IMR-90 (cell line): ENCODE measurements at regions not wholly inside any gene's neighbourhood (a gene's known extent, or its start where the extent isn't known, plus 50 kb on each side); places are given as distances from the start of the nearest gene placed in this dataset.

Source experiments
- ATAC-seq: fragments of 200-7000 bp; cut with Tn5 transposase; 2 replicates; pipeline ENCODE4 v1.9.1; 2020; ENCODE audit warnings: low read depth, mild to moderate bottlenecking, moderate library complexity
- BruUV-seq: library from RNA; stranded (reverse); fragments of 400-500 nt; replicated peaks from 2 replicates; lab custom pipeline; 2021; lab: Mats Ljungman, UMichigan
- CTCF ChIA-PET: fragments of 300-600 bp; formaldehyde crosslinking; extraction: SDS; loops from one replicate; lab custom pipeline; 2021; ENCODE audit warnings: antibody characterized with exemption; lab: Yijun Ruan, JAX
- POLR2A ChIA-PET: fragments of 300-600 bp; sonication (Branson Sonifier 250); formaldehyde crosslinking; loops from one replicate; lab custom pipeline; 2022; ENCODE audit warnings: antibody characterized with exemption; ENCODE audit not compliant: unreplicated experiment; lab: Charles Lee
- DNase-seq: peaks from one replicate; pipeline ENCODE4 v3.0.0; 2013
- H2AFZ ChIP-seq: replicated peaks from 2 replicates; pipeline ENCODE3; 2013; ENCODE audit warnings: low read length, mild to moderate bottlenecking; ENCODE audit not compliant: poor library complexity
- H2AK5ac ChIP-seq: 2 replicates; pipeline ENCODE4 v1.6.1; 2013; ENCODE audit warnings: low read depth, low read length, inconsistent platforms
- H2AK9ac ChIP-seq: replicated peaks from 2 replicates; pipeline ENCODE3; 2013; ENCODE audit warnings: mild to moderate bottlenecking, low read depth, low read length, moderate library complexity; ENCODE audit not compliant: poor library complexity
- H2BK120ac ChIP-seq: 2 replicates; pipeline ENCODE4 v1.6.1; 2013; ENCODE audit warnings: low read depth, low read length, inconsistent platforms
- H2BK15ac ChIP-seq: 3 replicates; pipeline ENCODE4 v1.6.1; 2013; ENCODE audit warnings: low read depth, low read length, inconsistent platforms
- H2BK20ac ChIP-seq: 2 replicates; pipeline ENCODE4 v1.6.1; 2013; ENCODE audit warnings: low read depth, mild to moderate bottlenecking, inconsistent platforms, low read length, moderate library complexity
- H2BK5ac ChIP-seq: 2 replicates; pipeline ENCODE4 v1.6.1; 2013; ENCODE audit warnings: mild to moderate bottlenecking, low read depth, low read length, inconsistent platforms; ENCODE audit not compliant: poor library complexity, severe bottlenecking
- H3K14ac ChIP-seq: replicated peaks from 2 replicates; pipeline ENCODE4 v1.6.1; 2013; ENCODE audit warnings: low read depth, low read length, inconsistent platforms
- H3K18ac ChIP-seq: 2 replicates; pipeline ENCODE4 v1.6.1; 2013; ENCODE audit warnings: low read depth, low read length, control low read depth
- H3K23ac ChIP-seq: 2 replicates; pipeline ENCODE4 v1.6.1; 2013; ENCODE audit warnings: low read depth, low read length, inconsistent platforms
- H3K27ac ChIP-seq: 2 replicates; pipeline ENCODE4 v1.5.1; 2013; ENCODE audit warnings: mild to moderate bottlenecking, control low read depth, low read length; ENCODE audit not compliant: insufficient read depth
- H3K27me3 ChIP-seq: 2 replicates; pipeline ENCODE4 v1.6.1; 2013; ENCODE audit warnings: low read length; ENCODE audit not compliant: control insufficient read depth, insufficient read depth
- H3K36me3 ChIP-seq: 2 replicates; pipeline ENCODE4 v1.6.1; 2013; ENCODE audit warnings: low read length, mixed read lengths; ENCODE audit not compliant: control insufficient read depth, insufficient read depth
- H3K4ac ChIP-seq: 2 replicates; pipeline ENCODE4 v1.6.1; 2013; ENCODE audit warnings: low read depth, low read length, inconsistent platforms
- H3K4me1 ChIP-seq: 2 replicates; pipeline ENCODE4 v1.6.1; 2013; ENCODE audit warnings: low read length, mixed read lengths; ENCODE audit not compliant: control insufficient read depth, insufficient read depth
- H3K4me2 ChIP-seq: 2 replicates; pipeline ENCODE4 v1.6.1; 2013; ENCODE audit warnings: low read depth, mild to moderate bottlenecking, control low read depth, low read length, moderate library complexity
- H3K4me3 ChIP-seq: 2 replicates; pipeline ENCODE4 v1.5.1; 2013; ENCODE audit warnings: low read depth, mild to moderate bottlenecking, control low read depth, low read length, moderate library complexity; ENCODE audit not compliant: insufficient read depth
- H3K56ac ChIP-seq: 2 replicates; pipeline ENCODE4 v1.6.1; 2013; ENCODE audit warnings: low read length, inconsistent platforms; ENCODE audit not compliant: insufficient read depth; ENCODE audit errors: extremely low read depth
- H3K79me1 ChIP-seq, 2 experiments: 2 replicates each; pipeline ENCODE4 v1.6.1; 2013; ENCODE audit warnings: low read length in 2 of 2, inconsistent platforms in 1 of 2, low read depth in 1 of 2
- H3K9ac ChIP-seq: 2 replicates; pipeline ENCODE4 v1.6.1; 2013; ENCODE audit warnings: low read depth, low read length, control low read depth
- H3K9me1 ChIP-seq: 2 replicates; pipeline ENCODE4 v1.6.1; 2013; ENCODE audit warnings: low read length, inconsistent platforms; ENCODE audit not compliant: insufficient read depth
- H3K9me3 ChIP-seq: 2 replicates; pipeline ENCODE4 v1.6.1; 2013; ENCODE audit warnings: low read length; ENCODE audit not compliant: control insufficient read depth, insufficient read depth
- H4K20me1 ChIP-seq: 2 replicates; pipeline ENCODE4 v1.6.1; 2013; ENCODE audit warnings: low read length, inconsistent platforms; ENCODE audit not compliant: insufficient read depth
- H4K5ac ChIP-seq: 2 replicates; pipeline ENCODE4 v1.6.1; 2013; ENCODE audit warnings: mild to moderate bottlenecking, low read depth, low read length, control low read depth
- H4K8ac ChIP-seq, 2 experiments: 2 replicates each; pipeline ENCODE4 v1.6.1; 2013; ENCODE audit warnings: low read depth in 2 of 2, low read length in 2 of 2, control low read depth in 1 of 2, inconsistent platforms in 1 of 2
- H4K91ac ChIP-seq: 2 replicates; pipeline ENCODE4 v1.6.1; 2013; ENCODE audit warnings: low read depth, low read length, inconsistent platforms; ENCODE audit not compliant: insufficient read depth
- BHLHE40 ChIP-seq: fragments of 150-350 bp; IDR thresholded peaks from 2 replicates; pipeline ENCODE4 v1.6.1; 2016; ENCODE audit warnings: mild to moderate bottlenecking, low read depth, low read length
- CEBPB ChIP-seq: IDR thresholded peaks from 2 replicates; pipeline ENCODE4 v1.6.1; 2012; ENCODE audit warnings: low read depth, low read length, improper control_type of control experiment
- CHD1 ChIP-seq: IDR thresholded peaks from 2 replicates; pipeline ENCODE4 v1.6.1; 2012; ENCODE audit warnings: low read depth, low read length, improper control_type of control experiment
- CTCF ChIP-seq: conservative IDR thresholded peaks from 2 replicates; pipeline ENCODE4 v1.5.1; 2012; ENCODE audit warnings: mild to moderate bottlenecking, low read depth, low read length, improper control_type of control experiment
- ELK1 ChIP-seq: fragments of 150-350 bp; IDR thresholded peaks from 2 replicates; pipeline ENCODE4 v1.6.1; 2016; ENCODE audit warnings: low read depth, mild to moderate bottlenecking, low read length, moderate library complexity, borderline replicate concordance
- FOS ChIP-seq: fragments of 150-350 bp; IDR thresholded peaks from 2 replicates; pipeline ENCODE4 v1.6.1; 2016; ENCODE audit warnings: low read depth, low read length
- MAFK ChIP-seq: IDR thresholded peaks from 2 replicates; pipeline ENCODE4 v1.6.1; 2012; ENCODE audit warnings: low read depth, low read length, improper control_type of control experiment
- MAZ ChIP-seq: IDR thresholded peaks from 2 replicates; pipeline ENCODE4 v1.6.1; 2012; ENCODE audit warnings: low read depth, mild to moderate bottlenecking, low read length, improper control_type of control experiment, moderate library complexity, borderline replicate concordance
- MXI1 ChIP-seq: IDR thresholded peaks from 2 replicates; pipeline ENCODE4 v1.6.1; 2012; ENCODE audit warnings: low read depth, mild to moderate bottlenecking, low read length, moderate library complexity, borderline replicate concordance
- NFE2L2 ChIP-seq: fragments of 150-350 bp; IDR thresholded peaks from 2 replicates; pipeline ENCODE4 v1.6.1; 2016; ENCODE audit warnings: low read depth, mild to moderate bottlenecking, low read length
- POLR2A ChIP-seq: IDR thresholded peaks from 2 replicates; pipeline ENCODE4 v1.6.1; 2012; ENCODE audit warnings: mild to moderate bottlenecking, low read depth, low read length
- RAD21 ChIP-seq: IDR thresholded peaks from 2 replicates; pipeline ENCODE4 v1.6.1; 2012; ENCODE audit warnings: low read length, improper control_type of control experiment
- RCOR1 ChIP-seq: IDR thresholded peaks from 2 replicates; pipeline ENCODE4 v1.6.1; 2012; ENCODE audit warnings: mild to moderate bottlenecking, low read length, improper control_type of control experiment; ENCODE audit not compliant: insufficient replicate concordance
- RFX5 ChIP-seq: IDR thresholded peaks from 2 replicates; pipeline ENCODE4 v1.8.0; 2012; ENCODE audit warnings: low read depth, mild to moderate bottlenecking, low read length, moderate library complexity
- SMC3 ChIP-seq: fragments of 150-350 bp; IDR thresholded peaks from 2 replicates; pipeline ENCODE4 v1.6.1; 2016; ENCODE audit warnings: low read depth, mild to moderate bottlenecking, antibody characterized with exemption, low read length, moderate library complexity
- USF2 ChIP-seq: fragments of 150-350 bp; IDR thresholded peaks from 2 replicates; pipeline ENCODE4 v1.6.1; 2017; ENCODE audit warnings: mild to moderate bottlenecking, antibody characterized with exemption, low read length, low read depth
- WGBS, 2 experiments: methylation state at CpG; one replicate each; pipeline versions ENCODE4 v1.1.5 to v1.1.7; 2013; ENCODE audit warnings: missing lambda C conversion rate in 2 of 2; ENCODE audit not compliant: insufficient read length in 1 of 2; ENCODE audit errors: extremely low coverage in 2 of 2; 5-methylcytosine and 5-hydroxymethylcytosine counted together
- dilution Hi-C: fragments of 300-500 bp; cut with HindIII; formaldehyde crosslinking; loops from one replicate; pipeline ENCODE4 v1.14.3; 2018; ENCODE audit warnings: low sequenced_read_pairs; ENCODE audit not compliant: unreplicated experiment
- in situ Hi-C: fragments of 300-500 bp; cut with MboI; formaldehyde crosslinking; loops from 3 replicates; pipeline ENCODE4 v1.14.3; 2019; ENCODE audit warnings: low sequenced_read_pairs, inconsistent platforms, mixed read lengths
- intact Hi-C: fragments of 100-400 bp; cut with micrococcal nuclease; formaldehyde crosslinking; loops from 2 replicates; pipeline ENCODE4 v1.10.0; 2022

GRCh38 chr14:37797675-37798074, 202.2 kb downstream of the TTC6 start:
- Histone ChIP-seq H3K9me1 (no peaks in the 10 kb centered on the region), H3K9ac (no peak overlapping the region), H4K5ac (no peak overlapping the region), H2BK120ac (no peak overlapping the region), H3K79me1 (no peaks in the 10 kb centered on the region), H3K9me3 (no peaks in the 10 kb centered on the region), H3K4me1 (no peaks in the 10 kb centered on the region), H2AK5ac (no peak overlapping the region), H3K36me3 (no peaks in the 10 kb centered on the region), H2BK20ac (no peak overlapping the region), H3K4me3 (no peak overlapping the region), H4K8ac (no peak overlapping the region), H3K27me3 (no peaks in the 10 kb centered on the region), H4K91ac (no peak overlapping the region), H2BK15ac (no peak overlapping the region), H3K14ac (no peak overlapping the region), H2AK9ac (no peak overlapping the region), H3K56ac (no peak overlapping the region), H3K23ac (no peak overlapping the region), H4K20me1 (no peaks in the 10 kb centered on the region), H2AFZ (no peak overlapping the region), H3K27ac (no peak overlapping the region), H3K18ac (no peak overlapping the region), H3K4ac (no peak overlapping the region), H3K4me2 (no peak overlapping the region), H2BK5ac (no peak overlapping the region)
- no CpG with 5 or more reads among the region's 1 CpG for WGBS, 2 experiments
- no peak for ATAC-seq
- no TSS peak for BruUV-seq
- no peak for DNase-seq
- intact Hi-C loops: no loop called here
- dilution Hi-C loops: no loop called here
- CTCF ChIA-PET: no interaction called here
- in situ Hi-C loops: no loop called here
- TF ChIP-seq RCOR1 (no peak), RFX5 (no peak), FOS (no peak), NFE2L2 (no peak), POLR2A (no peak), BHLHE40 (no peak), CHD1 (no peak), ELK1 (no peak), USF2 (no peak), RAD21 (no peak), CEBPB (no peak), MAFK (no peak), CTCF (no peak), SMC3 (no peak), MAZ (no peak), MXI1 (no peak)
- POLR2A ChIA-PET: no interaction called here
